HEK293 (cell line): ENCODE measurements at regions not wholly inside any gene's neighbourhood (a gene's known extent, or its start where the extent isn't known, plus 50 kb on each side); places are given as distances from the start of the nearest gene placed in this dataset.

Experiments
- CTCF ChIA-PET: fragments of 350-600 bp; formaldehyde crosslinking; extraction: SDS; loops from one replicate; lab custom pipeline; 2021; ENCODE audit warnings: antibody characterized with exemption; lab: Yijun Ruan, JAX
- POLR2A ChIA-PET: fragments of 300-600 bp; formaldehyde crosslinking; extraction: SDS; loops from one replicate; lab custom pipeline; 2020; ENCODE audit warnings: antibody characterized with exemption, inconsistent platforms; lab: Yijun Ruan, JAX
- H3K27ac ChIP-seq: fragments of 200-500 bp; sonication (Bioruptor generic); 2 replicates; pipeline ENCODE4 v1.5.1; 2014; ENCODE audit warnings: low read depth, low read length, control low read depth, inconsistent platforms; ENCODE audit errors: extremely low read depth
- H3K36me3 ChIP-seq, 2 experiments: fragments of 200-500 bp in 1 of 2; sonication (Bioruptor generic) in 1 of 2; 1 replicate in 1 of 2; 2 replicates in 1 of 2; pipeline ENCODE4 v1.5.1; 2014 to 2017; ENCODE audit warnings: inconsistent platforms in 2 of 2, low read length in 2 of 2; ENCODE audit not compliant: control insufficient read depth in 2 of 2, insufficient read depth in 1 of 2
- H3K4me1 ChIP-seq: fragments of 200-500 bp; sonication (Bioruptor generic); 2 replicates; pipeline ENCODE4 v1.5.1; 2014; ENCODE audit warnings: mild to moderate bottlenecking, low read length, inconsistent platforms; ENCODE audit not compliant: control insufficient read depth, insufficient read depth
- H3K4me3 ChIP-seq: 2 replicates; pipeline ENCODE4 v1.5.1; 2011; ENCODE audit warnings: low read depth, mild to moderate bottlenecking, control low read depth, low read length, moderate library complexity
- H3K9me3 ChIP-seq: fragments of 200-500 bp; sonication (Bioruptor generic); 2 replicates; pipeline ENCODE4 v1.5.1; 2014; ENCODE audit warnings: low read depth, low read length, inconsistent platforms; ENCODE audit not compliant: control insufficient read depth, insufficient read depth
- BCL11B ChIP-seq: fragments of 450-650 bp; formaldehyde crosslinking; IDR thresholded peaks from 2 replicates; pipeline ENCODE4 v1.5.1; 2016; ENCODE audit warnings: low read depth, missing biosample characterization, missing genetic modification characterization
- GFI1B ChIP-seq: fragments of 450-650 bp; formaldehyde crosslinking; IDR thresholded peaks from 2 replicates; pipeline ENCODE4 v1.5.1; 2016; ENCODE audit warnings: missing biosample characterization, missing genetic modification characterization
- OSR2 ChIP-seq: fragments of 450-650 bp; formaldehyde crosslinking; IDR thresholded peaks from 2 replicates; pipeline ENCODE4 v1.5.1; 2016; ENCODE audit warnings: missing biosample characterization, missing genetic modification characterization
- PRDM6 ChIP-seq: fragments of 450-650 bp; formaldehyde crosslinking; IDR thresholded peaks from 2 replicates; pipeline ENCODE4 v1.5.1; 2017; ENCODE audit warnings: missing biosample characterization, missing genetic modification characterization
- SCRT1 ChIP-seq: fragments of 450-650 bp; formaldehyde crosslinking; IDR thresholded peaks from 2 replicates; pipeline ENCODE4 v1.5.1; 2016; ENCODE audit warnings: missing biosample characterization, missing genetic modification characterization, borderline replicate concordance
- TRIM28 ChIP-seq: IDR thresholded peaks from 2 replicates; pipeline ENCODE4 v1.6.1; 2011; ENCODE audit warnings: low read length, control low read depth, borderline replicate concordance
- TSHZ1 ChIP-seq: fragments of 450-650 bp; formaldehyde crosslinking; IDR thresholded peaks from 2 replicates; pipeline ENCODE4 v1.5.1; 2016; ENCODE audit warnings: missing biosample characterization, missing genetic modification characterization, borderline replicate concordance
- WT1 ChIP-seq: fragments of 450-650 bp; formaldehyde crosslinking; IDR thresholded peaks from 2 replicates; pipeline ENCODE4 v1.5.1; 2016; ENCODE audit warnings: missing biosample characterization, missing genetic modification characterization
- ZBTB20 ChIP-seq: fragments of 450-650 bp; formaldehyde crosslinking; IDR thresholded peaks from 2 replicates; pipeline ENCODE4 v1.5.1; 2016; ENCODE audit warnings: missing biosample characterization, missing genetic modification characterization
- ZBTB26 ChIP-seq: fragments of 450-650 bp; formaldehyde crosslinking; optimal IDR thresholded peaks from 2 replicates; pipeline ENCODE3; 2016; ENCODE audit warnings: missing biosample characterization, mild to moderate bottlenecking, missing genetic modification characterization
- ZFP69B ChIP-seq: fragments of 450-650 bp; formaldehyde crosslinking; IDR thresholded peaks from 2 replicates; pipeline ENCODE4 v1.5.1; 2016; ENCODE audit warnings: missing biosample characterization, missing genetic modification characterization
- ZNF138 ChIP-seq: fragments of 450-650 bp; formaldehyde crosslinking; IDR thresholded peaks from 2 replicates; pipeline ENCODE4 v1.5.1; 2016; ENCODE audit warnings: missing biosample characterization, missing genetic modification characterization, borderline replicate concordance
- ZNF501 ChIP-seq: fragments of 450-650 bp; formaldehyde crosslinking; IDR thresholded peaks from 2 replicates; pipeline ENCODE4 v1.5.1; 2016; ENCODE audit warnings: missing biosample characterization, missing genetic modification characterization
- ZNF518A ChIP-seq: fragments of 450-650 bp; formaldehyde crosslinking; conservative IDR thresholded peaks from 2 replicates; pipeline ENCODE4 v1.5.1; 2016; ENCODE audit warnings: low read depth, missing biosample characterization, missing genetic modification characterization
- ZNF555 ChIP-seq: fragments of 450-650 bp; formaldehyde crosslinking; conservative IDR thresholded peaks from 2 replicates; pipeline ENCODE4 v1.5.1; 2017; ENCODE audit warnings: missing biosample characterization, mild to moderate bottlenecking, missing genetic modification characterization, inconsistent platforms
- ZNF707 ChIP-seq: fragments of 450-650 bp; formaldehyde crosslinking; IDR thresholded peaks from 2 replicates; pipeline ENCODE4 v1.5.1; 2016; ENCODE audit warnings: missing biosample characterization, missing genetic modification characterization
- ZNF747 ChIP-seq: fragments of 450-650 bp; formaldehyde crosslinking; IDR thresholded peaks from 2 replicates; pipeline ENCODE4 v1.5.1; 2016; ENCODE audit warnings: missing biosample characterization, missing genetic modification characterization
- ZSCAN30 ChIP-seq: fragments of 450-650 bp; IDR thresholded peaks from 2 replicates; pipeline ENCODE4 v1.5.1; 2018; ENCODE audit warnings: missing biosample characterization, mild to moderate bottlenecking, missing genetic modification characterization, moderate library complexity

GRCh38 chrX:117094149-117094548 lies 631.4 kb upstream of the CT83 start (continued):
- no peak for TF ChIP-seq ZNF707 (tag by site-specific recombination)

- CTCF ChIA-PET: no interaction called here
- H3K4me3 ChIP-seq: no peak overlapping the region
- POLR2A ChIA-PET: no interaction called here
- no peak for TF ChIP-seq ZNF518A (tag by site-specific recombination)
- no peak for TF ChIP-seq OSR2 (tag by site-specific recombination)
- no peak for TF ChIP-seq ZFP69B (tag by site-specific recombination)
- no peak for TF ChIP-seq WT1
- TF ChIP-seq ZNF138 (tag by site-specific recombination): no peak
- TF ChIP-seq PRDM6: no peak
- no peak for TF ChIP-seq TSHZ1
- TF ChIP-seq GFI1B: no peak
- no peak for TF ChIP-seq ZBTB26 (tag by site-specific recombination)
- TF ChIP-seq ZSCAN30 (tag by site-specific recombination): no peak
- TF ChIP-seq BCL11B (tag by site-specific recombination): no peak
- TF ChIP-seq ZNF501 (tag by site-specific recombination): no peak
- TF ChIP-seq SCRT1 (tag by site-specific recombination): no peak
- no peak for TF ChIP-seq ZNF555
- TF ChIP-seq ZBTB20 (tag by site-specific recombination): no peak
- TF ChIP-seq ZNF747 (tag by site-specific recombination): no peak
- TF ChIP-seq TRIM28: no peak
- no peaks in the 10 kb centered on the region for H3K4me1 ChIP-seq
- no peaks in the 10 kb centered on the region for H3K9me3 ChIP-seq
- no peak overlapping the region for H3K27ac ChIP-seq
- H3K36me3 ChIP-seq: no peaks in the 10 kb centered on the region
These were observed 630.5 kb upstream of the CT83 start for GRCh38 chrX:117093319-117093718.
